ENCODE measurements at regions not wholly inside any gene's neighbourhood (a gene's known extent, or its start where the extent isn't known, plus 50 kb on each side); places are given as distances from the start of the nearest gene placed in this dataset.

DNA sequence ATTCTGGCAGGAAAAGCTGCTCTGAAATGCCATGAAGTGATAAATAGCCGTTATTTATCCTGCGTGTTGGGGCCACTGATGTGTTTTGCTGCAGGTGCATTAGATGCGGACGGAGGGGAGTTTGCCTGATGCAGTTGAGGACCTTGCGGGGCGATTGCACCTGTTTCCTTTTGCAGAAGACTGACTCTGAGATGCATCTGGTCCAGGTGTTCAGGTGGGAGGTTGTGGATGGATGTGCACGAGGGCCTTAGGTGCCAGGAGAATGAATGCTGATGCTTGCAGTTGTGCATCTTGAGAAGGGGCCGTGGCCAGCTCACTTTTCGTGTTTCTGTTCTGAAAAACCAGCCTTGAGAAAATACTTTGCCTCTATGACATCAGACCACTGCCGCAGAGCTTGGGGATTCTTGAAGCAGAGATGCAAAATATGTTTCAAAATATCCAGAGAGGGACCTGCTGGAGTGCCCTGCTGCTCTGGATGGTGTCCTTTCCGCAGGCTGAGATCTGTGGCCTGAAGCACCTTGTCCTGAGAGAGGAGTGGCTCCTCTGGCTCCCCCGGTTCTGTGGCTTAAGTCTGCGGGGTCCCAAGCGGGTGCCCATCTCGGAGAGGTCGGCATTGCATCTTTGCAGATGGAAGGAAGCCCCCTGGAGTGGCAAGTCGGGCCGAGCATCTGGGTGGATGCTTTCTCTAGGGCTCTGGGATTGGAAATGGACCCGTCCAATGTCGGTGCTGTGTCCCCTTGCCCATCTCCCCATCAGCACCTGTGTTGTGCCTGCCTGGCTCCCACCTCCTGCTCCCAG, 1031.1 kb downstream of the TBC1D22A start:
- Histone ChIP-seq H3K36me3 (ENCODE audit: control insufficient read depth, insufficient read depth, low read length) (no peaks in the 10 kb centered on the region), H3K4me3 (replicated peaks; ENCODE audit: low read depth, low read length) (no peak overlapping the region), H3K27me3 (replicated peaks; ENCODE audit: control insufficient read depth, insufficient read depth, low read length) (no peaks in the 10 kb centered on the region)
- TF ChIP-seq CTCF (IDR thresholded peaks at IDR 0.05; ENCODE audit: insufficient read depth, low read length, poor library complexity, severe bottlenecking): no peak
- no peak for DNase-seq (ENCODE audit: extremely low read depth, insufficient read length)

GRCh38 chr22:47789171-47789570, 1026.7 kb downstream of the TBC1D22A start:
- Histone ChIP-seq H3K4me3 (replicated peaks; ENCODE audit: low read depth, low read length) (no peak overlapping the region), H3K27me3 (replicated peaks; ENCODE audit: control insufficient read depth, insufficient read depth, low read length) (no peaks in the 10 kb centered on the region), H3K36me3 (ENCODE audit: control insufficient read depth, insufficient read depth, low read length) (no peaks in the 10 kb centered on the region)
- no peak for TF ChIP-seq CTCF (IDR thresholded peaks at IDR 0.05; ENCODE audit: insufficient read depth, low read length, poor library complexity, severe bottlenecking)
- DNase-seq (ENCODE audit: extremely low read depth, insufficient read length): no peak

DNA sequence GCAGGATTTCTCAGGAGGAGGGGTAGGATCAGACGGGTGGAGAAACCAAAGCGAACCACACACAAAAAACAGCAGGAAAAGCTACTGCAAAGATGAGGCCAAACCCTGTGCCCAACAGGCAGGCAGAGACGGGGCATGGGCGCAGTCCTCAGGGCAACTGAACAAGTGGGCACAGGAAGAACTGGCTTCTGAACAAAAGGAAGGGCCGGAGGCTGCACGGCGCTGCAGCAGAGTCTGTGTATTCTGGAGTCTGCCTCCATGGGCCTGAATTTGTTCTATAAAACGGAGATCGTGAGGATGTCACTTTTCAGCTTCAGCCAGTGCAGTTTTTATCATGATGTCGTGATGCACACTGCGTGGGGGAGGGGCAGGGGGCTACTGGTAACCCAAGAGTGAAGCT, 1026.0 kb downstream of the TBC1D22A start:
- no peak for DNase-seq (ENCODE audit: extremely low read depth, insufficient read length)
- Histone ChIP-seq H3K27me3 (replicated peaks; ENCODE audit: control insufficient read depth, insufficient read depth, low read length) (no peaks in the 10 kb centered on the region), H3K36me3 (ENCODE audit: control insufficient read depth, insufficient read depth, low read length) (no peaks in the 10 kb centered on the region), H3K4me3 (replicated peaks; ENCODE audit: low read depth, low read length) (no peak overlapping the region)
- TF ChIP-seq CTCF (IDR thresholded peaks at IDR 0.05; ENCODE audit: insufficient read depth, low read length, poor library complexity, severe bottlenecking): no peak

DNA sequence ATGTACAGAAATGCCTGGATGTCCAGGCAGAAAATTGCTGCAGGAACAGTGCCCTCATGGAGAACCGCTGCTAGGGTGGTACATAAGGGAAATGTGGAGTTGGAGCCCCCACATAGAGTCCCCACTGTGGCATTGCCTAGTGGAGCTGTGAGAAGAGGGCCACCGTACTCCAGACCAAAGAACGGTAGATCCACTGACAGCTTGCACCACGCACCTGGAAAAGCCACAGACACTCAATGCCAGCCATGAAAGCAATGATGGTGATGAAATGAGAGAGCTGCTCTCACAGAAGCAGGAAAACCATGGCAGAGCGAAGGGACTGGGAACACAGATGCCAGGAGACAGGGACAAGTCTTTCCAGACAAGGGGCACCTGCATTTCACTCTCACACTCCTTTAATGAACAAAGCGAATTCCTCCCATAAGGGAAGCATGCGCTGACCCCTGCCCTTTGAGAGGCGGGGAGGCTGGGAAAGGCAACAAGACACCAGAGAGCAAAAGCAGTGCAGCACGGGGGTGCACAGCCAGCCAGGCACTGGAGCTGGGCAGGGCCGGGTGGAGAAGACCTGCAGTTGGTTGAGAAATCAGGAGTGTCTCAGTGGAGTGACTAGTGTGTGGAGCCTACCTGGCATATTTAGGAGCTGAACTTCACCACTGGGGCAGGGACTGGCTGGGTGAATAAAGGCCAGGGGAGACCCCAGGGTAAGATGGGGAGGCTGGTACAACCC, 1025.2 kb downstream of the TBC1D22A start:
- Histone ChIP-seq H3K27me3 (replicated peaks; ENCODE audit: control insufficient read depth, insufficient read depth, low read length) (no peaks in the 10 kb centered on the region), H3K36me3 (ENCODE audit: control insufficient read depth, insufficient read depth, low read length) (no peaks in the 10 kb centered on the region), H3K4me3 (replicated peaks; ENCODE audit: low read depth, low read length) (no peak overlapping the region)
- TF ChIP-seq CTCF (IDR thresholded peaks at IDR 0.05; ENCODE audit: insufficient read depth, low read length, poor library complexity, severe bottlenecking): no peak
- no peak for DNase-seq (ENCODE audit: extremely low read depth, insufficient read length)

DNA sequence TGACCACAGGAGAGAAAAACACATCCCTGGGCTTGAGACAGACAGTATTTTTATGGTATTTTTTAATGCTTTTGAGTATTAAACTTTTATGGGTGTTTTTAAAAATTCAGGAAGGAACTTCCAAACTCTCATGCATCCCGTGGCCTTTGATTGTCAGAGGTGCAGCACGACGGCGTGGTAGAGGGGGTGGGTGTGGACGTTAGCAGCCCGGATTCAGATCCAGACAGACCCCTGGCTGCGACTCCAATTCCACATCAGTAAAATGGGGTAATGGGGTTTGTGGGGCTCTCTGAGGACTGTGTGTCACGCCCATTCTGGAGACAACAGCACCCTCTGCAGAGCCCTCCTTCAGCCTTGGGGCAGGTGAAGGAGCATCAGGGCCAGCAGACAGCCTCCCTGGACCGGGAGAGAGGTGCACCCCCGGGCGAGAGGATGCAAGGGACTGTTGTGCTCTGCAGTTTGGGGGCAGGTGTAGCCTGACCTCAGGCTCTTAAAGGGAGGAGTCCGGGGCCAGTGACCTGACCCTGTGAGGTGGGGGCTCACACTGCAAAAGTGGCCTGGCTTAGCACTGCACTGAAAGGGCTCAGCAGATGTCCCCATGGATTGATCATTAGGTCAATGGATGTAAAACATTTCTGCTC, 1024.3 kb downstream of the TBC1D22A start:
- no peaks in the 10 kb centered on the region for H3K36me3 ChIP-seq (ENCODE audit: control insufficient read depth, insufficient read depth, low read length)
- no peak for TF ChIP-seq CTCF (IDR thresholded peaks at IDR 0.05; ENCODE audit: insufficient read depth, low read length, poor library complexity, severe bottlenecking)
- H3K4me3 ChIP-seq (replicated peaks; ENCODE audit: low read depth, low read length): no peak overlapping the region
- no peak for DNase-seq (ENCODE audit: extremely low read depth, insufficient read length)
- H3K27me3 ChIP-seq (replicated peaks; ENCODE audit: control insufficient read depth, insufficient read depth, low read length): no peaks in the 10 kb centered on the region
